Stimulated activated naive CD8-positive, alpha-beta T cell treated with anti-CD3 and anti-CD28 coated beads, Interleukin-15, Interleukin-2, amounts not matched to agents 100 U/mL and 50 U/mL, for 24 hours (primary cell): ENCODE measurements at regions not wholly inside any gene's neighbourhood (a gene's known extent, or its start where the extent isn't known, plus 50 kb on each side); places are given as distances from the start of the nearest gene placed in this dataset.

Source experiments
- ATAC-seq: fragments of 150-1000 bp; cut with Tn5 transposase; one replicate; pipeline ENCODE4 v1.10.0; 2021
- DNase-seq: peaks from one replicate; pipeline ENCODE4 v3.0.0; 2021

DNA sequence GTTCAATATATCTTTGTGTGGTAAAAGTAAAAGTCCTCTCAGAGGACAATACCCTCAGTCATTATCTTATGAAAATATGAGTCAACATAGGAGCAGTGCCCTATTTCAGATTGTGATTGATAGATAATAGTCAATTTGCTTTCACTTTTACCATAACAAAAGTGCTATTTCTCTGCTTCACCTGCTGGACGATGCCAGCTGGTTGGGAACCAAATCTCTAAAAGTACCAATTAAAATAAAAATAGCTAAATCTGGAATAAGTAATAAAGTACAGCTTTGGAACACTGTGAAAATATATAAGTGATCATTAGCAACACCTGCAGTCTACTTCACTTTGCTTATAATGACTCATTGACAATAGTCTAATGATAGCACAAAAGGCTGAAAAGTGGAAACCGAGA lies 390.3 kb upstream of the AGTR1 start:
- ATAC-seq (no peak), DNase-seq (no peak)

GRCh38 chr3:148309390-148310035 lies 388.2 kb upstream of the AGTR1 start:
- DNase-seq = peak; percentile 6
- no peak for ATAC-seq

- no peak for ATAC-seq
- DNase-seq = no peak
These were observed 381.9 kb upstream of the AGTR1 start for GRCh38 chr3:148315756-148316155.

DNA sequence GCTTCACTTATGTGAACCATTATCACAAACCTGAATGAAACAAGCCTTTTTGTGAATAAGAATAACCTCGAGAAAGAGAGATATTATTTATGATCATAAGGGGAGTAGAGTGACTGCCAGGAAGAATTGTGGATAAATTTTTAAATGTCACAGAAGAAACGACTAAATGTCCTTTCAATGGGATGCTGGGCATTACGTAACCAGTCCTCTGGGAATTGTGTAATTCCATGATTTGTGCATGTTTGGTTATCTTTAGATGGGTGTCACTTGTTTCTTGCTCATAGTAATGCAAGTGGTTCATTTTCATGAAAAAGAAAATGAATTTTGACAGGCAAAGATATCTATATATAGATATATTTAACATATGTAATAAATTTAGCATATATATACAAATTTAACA lies 379.5 kb upstream of the AGTR1 start:
- ATAC-seq (no peak), DNase-seq (no peak)

- peak; percentile 61 for ATAC-seq
These were observed 378.4 kb upstream of the AGTR1 start for GRCh38 chr3:148319161-148319915.

DNA sequence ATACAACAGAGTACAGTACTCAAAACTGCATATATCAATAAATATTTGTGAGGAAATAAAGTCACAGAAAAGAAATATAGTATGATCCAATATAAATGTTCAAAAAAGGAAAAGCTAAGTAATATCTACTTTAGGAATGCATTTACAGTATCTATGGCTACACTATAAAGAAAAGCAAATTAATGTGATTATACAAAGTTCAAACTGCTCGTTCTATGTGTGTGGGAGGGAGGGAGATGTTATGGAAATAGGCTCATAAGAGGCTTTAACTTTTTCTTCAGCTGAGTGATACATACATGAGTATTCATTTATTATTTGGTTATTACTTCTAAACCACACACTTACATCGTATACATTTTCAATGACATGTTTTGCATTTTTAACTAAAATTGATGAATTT lies 377.7 kb upstream of the AGTR1 start:
- DNase-seq = no peak
- ATAC-seq = no peak

More at GRCh38 chr3:148319161-148319915, 378.4 kb upstream of the AGTR1 start:
- peak; percentile 2 for DNase-seq

DNA sequence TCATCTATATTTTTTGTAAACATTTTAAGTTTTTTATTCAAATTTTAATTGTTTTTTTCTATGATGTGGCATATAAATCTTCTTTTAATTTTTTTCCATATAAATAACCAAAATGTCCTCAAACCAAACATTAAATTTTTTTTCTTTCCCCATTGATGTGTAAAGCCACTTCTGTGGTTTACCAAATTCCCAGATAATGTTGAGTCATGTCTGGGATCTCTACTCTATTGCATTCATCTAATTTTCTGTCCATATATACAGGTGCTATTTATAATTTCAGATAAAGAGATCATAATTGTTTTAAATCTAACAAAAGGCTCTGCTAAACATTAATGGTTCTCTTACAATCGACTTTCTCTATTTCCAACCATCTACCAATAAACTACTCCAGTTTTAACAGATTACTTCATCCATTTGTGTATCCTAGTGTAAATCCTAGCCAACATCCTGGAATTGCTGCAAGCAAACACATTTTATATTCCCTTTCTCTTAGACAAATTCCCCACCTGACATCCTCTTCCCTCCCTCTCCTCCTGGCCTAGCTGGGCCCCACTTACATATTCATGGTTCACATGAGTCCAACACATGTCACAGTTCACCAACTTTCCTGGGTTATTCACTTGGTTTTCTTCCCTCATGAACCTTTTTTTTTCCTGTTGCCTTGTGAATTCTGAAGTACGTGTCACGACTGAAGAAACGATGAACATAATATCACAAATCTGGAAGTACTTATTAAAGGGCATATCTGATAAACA lies 368.0 kb upstream of the AGTR1 start:
- DNase-seq (no peak), ATAC-seq (no peak)

DNA sequence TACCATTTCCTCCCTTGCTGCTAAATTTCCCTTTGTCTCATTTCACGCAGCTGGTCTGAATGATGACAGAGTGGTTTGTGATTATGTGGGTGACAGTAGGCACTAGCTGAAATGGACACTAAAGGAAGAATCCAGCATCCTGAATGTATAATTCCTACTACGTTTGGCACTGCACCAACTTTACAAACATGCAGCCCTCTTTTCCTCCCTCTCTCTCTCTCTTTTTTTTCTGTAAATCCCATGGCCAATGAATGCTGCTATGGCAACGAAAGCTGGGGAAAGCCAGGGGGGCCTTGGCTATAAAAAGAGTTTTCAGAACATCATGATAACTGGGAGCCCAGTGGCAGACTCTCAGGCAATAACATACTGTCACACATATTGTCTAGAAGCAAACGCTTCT lies 367.2 kb upstream of the AGTR1 start:
- no peak for DNase-seq
- no peak for ATAC-seq

GRCh38 chr3:148331081-148331846 lies 366.4 kb upstream of the AGTR1 start:
- no peak for ATAC-seq

GRCh38 chr3:148332509-148332908 lies 365.2 kb upstream of the AGTR1 start:
- no peak for DNase-seq
- no peak for ATAC-seq

More at GRCh38 chr3:148331081-148331846, 366.4 kb upstream of the AGTR1 start:
- DNase-seq = no peak

DNA sequence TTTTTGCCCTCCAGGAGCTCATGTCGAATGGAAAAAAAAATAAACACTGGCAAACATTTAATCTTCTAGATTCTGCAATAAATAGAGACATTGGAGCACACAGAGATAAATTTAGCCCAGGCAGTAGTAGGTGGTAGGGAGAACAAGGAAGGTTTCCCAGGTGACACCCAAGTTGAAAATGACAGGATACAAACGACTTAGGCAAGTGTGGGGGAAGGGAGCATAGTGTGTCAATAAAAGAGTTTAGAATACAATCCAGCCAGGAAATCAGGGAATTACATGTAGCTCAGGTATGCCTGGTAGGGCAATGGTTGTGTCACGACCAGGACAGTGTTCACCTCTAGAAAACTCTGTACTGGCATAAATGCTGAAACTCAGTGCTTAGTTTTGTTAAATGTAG lies 364.6 kb upstream of the AGTR1 start:
- DNase-seq (no peak), ATAC-seq (no peak)

DNA sequence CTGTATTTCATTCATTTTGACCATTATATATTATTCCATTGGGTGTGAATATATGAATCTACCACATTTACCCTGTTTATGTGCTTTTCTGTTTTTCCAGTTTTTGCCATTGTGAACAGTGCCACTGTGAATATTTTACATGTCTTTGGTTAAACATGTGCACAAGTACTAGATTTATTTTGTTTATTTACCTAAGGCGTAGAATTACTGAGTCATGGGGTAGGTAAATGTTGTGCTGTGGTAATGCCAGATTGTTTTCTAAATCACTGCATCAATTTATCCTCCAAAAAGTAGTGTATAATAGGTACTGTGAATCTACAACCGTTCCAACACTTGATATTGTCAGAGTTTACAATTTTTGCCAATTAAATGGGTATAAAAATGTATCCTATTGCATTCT lies 362.1 kb upstream of the AGTR1 start:
- DNase-seq (no peak), ATAC-seq (no peak)

GRCh38 chr3:148343416-148343815 lies 354.3 kb upstream of the AGTR1 start:
- no peak for DNase-seq
- ATAC-seq = no peak

DNA sequence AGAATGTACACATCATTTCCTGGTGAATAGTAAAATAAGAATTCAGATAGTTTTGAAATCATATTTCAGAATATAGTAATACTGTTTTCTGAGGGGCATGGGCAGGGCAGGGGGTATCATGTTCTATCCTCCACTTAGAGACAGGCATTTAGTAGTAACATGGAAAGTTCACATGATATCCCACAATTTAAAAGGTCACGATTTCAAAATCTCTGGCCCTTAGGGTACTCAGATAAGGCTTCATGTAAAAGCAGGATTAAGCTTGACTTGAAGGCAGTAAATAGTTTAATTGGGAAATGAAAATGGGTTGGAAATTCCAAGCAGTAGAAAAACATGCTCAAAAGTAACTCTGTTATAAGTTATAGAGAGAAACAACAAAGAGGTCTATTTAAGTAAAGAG lies 353.2 kb upstream of the AGTR1 start:
- ATAC-seq = no peak

DNA sequence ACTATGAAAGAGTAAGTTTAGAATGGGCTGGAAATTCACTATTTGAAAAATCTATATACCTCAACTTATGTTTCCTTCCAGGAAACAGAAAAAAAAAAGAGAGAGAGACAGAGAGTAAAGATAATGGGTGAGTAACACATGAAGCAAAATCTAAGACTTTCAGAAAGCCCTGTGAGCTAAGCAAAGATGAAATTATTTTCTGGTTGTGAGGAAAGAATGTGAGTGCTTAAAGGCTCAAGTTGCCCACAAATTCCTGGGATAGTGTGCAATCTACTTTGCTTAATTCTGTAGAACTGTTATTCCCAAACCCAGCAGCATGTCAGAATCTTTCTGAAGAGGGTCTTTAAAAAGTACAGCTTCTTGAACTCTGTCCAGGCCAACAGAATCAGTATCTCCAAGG lies 337.7 kb upstream of the AGTR1 start:
- no peak for ATAC-seq
- DNase-seq = no peak

More for the DNA sequence above, 353.2 kb upstream of the AGTR1 start:
- DNase-seq = no peak

DNA sequence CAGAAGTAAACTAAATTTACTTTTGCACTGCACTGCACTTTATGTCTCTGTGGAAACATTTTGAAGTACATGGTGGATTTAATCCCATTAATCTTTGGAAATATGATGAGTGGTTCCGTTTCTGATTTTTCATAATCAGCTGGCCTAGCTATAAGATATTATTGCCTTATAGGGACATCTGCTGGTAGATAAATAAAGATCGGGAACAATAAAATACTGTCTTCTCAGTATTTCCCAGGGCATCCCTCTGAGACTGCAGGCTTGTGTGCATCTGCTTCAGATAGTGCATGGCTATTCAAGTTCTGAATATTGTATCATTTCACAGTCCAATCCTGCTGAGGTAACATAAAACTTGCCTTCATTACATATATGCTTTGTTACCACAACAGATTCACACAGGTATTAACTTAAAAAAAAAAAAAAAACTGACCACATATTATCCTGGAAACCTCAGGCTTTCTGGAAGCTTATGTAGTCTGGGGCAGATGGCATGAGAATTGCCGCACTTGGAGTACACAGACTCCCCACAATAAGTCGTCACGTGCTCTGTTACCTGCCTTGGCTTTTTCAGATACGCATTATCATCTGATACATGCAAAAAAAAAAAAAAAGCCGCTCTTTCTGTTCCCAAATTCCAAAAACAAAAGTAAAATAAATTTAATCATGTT lies 330.8 kb upstream of the AGTR1 start:
- ATAC-seq (no peak), DNase-seq (no peak)

GRCh38 chr3:148367756-148368155 lies 329.9 kb upstream of the AGTR1 start:
- ATAC-seq (no peak), DNase-seq (no peak)

DNA sequence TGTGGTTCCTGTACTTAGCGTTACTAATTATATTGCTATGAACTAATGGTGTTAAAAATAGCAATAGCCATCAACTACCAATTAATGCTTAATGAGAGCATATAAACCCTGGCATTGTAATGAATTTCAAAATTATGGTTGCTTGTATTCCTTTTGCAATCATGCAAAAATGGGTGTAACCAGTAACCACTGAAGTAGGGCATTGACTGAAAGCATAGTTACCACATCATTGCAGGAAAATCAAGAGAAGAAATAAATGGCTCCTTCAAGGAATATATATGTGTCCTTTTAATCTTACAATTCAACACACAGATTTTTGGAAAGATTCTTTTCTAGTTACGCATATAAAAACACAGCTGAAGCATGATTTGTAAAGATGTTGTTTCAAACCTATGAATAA lies 328.3 kb upstream of the AGTR1 start:
- DNase-seq = no peak
- ATAC-seq = no peak

GRCh38 chr3:148372206-148372875 lies 325.4 kb upstream of the AGTR1 start:
- no peak for ATAC-seq
- no peak for DNase-seq

DNA sequence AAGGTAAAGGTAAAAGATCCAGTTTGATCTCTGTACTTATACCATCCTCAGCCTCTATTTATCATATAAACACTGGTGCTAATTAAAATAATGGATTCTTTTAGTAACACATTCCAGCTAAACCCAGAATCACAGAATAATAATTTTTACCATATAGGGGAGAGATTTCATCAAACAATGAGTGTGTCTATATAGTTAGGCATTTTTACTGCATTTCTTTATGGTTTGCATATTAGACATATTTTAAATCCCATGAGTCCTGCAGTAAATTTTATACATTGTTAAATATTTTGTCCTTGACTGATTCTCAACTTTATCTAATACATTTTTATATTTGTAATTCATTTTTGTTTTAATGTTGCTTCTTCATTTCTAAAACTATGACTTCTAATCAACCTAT lies 323.7 kb upstream of the AGTR1 start:
- no peak for ATAC-seq
- DNase-seq = no peak

DNA sequence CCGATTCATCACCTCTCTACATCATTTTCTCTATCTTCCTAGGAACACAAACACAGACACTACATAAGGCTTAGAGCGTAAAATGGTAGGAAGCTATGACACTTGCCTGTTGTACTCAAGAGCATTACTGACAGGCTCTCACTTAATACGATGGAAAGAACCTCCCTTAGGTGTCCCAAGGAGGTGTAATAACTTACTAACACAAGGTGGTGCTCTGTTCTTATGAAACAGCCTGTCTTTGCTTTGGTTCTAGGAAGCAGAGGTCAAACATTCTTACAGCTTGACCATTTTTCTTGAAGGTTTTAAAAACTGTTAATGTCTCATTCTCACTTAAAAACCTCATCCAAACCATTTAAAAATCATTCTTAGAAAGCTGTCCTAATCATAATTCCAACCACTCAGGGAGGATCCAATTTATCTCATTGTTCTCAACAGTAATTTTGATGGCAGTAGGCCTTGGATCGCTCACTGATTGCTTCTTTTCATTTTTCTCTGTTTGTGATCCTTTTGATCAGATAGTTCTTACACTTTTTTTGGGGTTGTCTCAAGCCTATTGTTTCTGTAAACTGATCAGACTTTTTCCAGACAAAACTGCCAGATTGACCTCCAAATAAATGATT lies 317.8 kb upstream of the AGTR1 start:
- DNase-seq (no peak), ATAC-seq (no peak)
